GM18526 (cell line): ENCODE measurements at regions not wholly inside any gene's neighbourhood (a gene's known extent, or its start where the extent isn't known, plus 50 kb on each side); places are given as distances from the start of the nearest gene placed in this dataset.

Source experiments
- POLR2A ChIP-seq: IDR thresholded peaks from 3 replicates; pipeline ENCODE4 v1.6.1; 2011; ENCODE audit not compliant: insufficient read length; ENCODE audit errors: extremely low read depth

DNA sequence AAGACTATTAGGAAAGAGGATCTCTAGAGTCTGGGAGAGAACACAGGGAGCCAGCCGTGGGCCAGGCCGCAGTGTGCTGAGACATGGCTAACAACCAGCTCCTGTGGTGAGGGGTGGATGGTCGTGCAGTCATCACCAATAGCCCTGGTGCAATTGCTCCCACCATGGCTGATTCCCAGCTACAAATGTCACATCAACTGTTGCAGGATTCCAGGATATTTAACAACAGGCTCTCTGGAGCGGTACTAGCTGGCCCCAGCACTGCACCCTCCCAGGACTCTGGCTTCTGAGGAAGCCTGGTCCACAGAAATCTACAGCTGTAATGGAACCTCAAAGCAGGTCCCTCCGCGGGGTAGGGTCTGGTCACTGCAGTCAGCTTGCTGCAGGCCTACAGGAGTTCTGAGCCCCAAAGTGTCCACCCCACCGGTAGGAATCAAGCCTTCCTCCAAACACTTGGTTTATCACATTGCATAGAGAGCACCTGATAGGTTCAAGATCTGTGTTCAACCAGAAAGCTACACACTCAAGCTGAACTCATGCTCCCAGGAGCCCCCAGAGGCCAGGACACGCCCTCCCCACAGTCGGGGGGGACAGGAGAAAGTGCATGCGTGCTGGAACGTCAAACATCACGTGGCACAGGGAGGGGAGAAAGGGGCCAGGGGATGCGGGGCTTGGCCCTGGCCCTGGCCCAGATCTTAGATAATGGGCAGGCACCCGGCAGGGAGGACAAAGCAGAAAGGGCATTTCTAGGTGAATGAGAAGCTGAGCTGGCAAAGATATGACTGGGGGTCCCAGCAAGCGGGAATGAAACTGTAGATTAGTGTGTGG lies 609.0 kb downstream of the TBC1D22A start:
- no peak for TF ChIP-seq POLR2A

DNA sequence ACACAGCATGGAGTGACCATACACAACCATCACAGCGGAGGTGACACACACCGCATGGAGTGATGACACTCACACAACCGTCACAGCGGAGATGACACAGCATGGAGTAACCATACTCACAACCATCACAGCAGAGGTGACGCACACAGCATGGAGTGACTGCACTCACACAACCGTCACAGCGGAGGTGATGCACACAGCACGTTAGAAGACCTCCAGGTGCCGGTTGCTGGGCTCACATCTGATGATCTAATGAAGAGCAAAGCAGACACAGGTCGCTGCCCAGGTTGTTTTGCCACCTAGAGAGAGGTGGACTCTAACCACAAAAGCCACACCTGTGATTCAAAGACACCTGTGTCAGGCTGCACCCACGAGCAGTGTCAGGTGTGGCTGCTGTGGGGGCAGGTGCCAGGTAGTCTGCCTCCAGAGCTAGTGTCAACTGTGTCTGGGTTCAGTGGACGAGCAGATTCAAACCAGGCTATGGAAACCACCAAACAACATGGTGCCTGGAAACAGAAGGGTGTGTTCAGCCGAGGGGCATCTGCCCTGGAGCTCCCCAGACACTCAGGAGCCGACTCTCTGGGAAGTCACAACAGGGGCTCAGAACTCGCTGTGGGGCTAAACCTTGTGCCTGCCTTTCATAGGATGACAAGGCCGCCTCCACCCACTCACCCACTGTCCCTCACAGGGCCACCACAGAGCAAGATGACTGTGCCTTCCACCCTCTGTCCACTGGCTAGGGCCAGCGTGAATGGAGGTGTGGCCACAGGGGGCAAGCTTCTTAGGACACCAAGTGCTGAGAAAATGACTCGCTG lies 608.2 kb downstream of the TBC1D22A start:
- no peak for TF ChIP-seq POLR2A

GRCh38 chr22:47369431-47370015 lies 607.1 kb downstream of the TBC1D22A start:
- no peak for TF ChIP-seq POLR2A

DNA sequence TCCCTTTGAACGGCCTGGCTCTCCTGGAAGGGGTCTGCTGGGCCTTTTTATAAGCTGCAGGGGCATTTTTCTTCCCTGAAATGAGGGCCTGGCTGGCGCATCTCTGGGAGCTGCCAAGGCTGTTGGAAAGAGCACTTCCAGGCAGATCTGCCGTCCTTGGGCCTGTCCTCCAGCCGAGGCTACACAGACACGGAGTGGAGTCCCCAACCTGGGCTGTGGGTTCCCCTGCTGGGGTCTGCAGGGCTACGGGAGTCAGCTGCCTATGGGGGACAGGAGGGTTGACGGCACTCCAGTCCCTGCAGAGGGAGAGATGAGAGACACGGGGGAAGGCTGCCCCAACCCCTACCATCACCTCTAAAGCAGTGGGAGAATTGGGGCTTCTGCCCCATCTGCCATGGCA lies 606.6 kb downstream of the TBC1D22A start:
- TF ChIP-seq POLR2A = no peak

DNA sequence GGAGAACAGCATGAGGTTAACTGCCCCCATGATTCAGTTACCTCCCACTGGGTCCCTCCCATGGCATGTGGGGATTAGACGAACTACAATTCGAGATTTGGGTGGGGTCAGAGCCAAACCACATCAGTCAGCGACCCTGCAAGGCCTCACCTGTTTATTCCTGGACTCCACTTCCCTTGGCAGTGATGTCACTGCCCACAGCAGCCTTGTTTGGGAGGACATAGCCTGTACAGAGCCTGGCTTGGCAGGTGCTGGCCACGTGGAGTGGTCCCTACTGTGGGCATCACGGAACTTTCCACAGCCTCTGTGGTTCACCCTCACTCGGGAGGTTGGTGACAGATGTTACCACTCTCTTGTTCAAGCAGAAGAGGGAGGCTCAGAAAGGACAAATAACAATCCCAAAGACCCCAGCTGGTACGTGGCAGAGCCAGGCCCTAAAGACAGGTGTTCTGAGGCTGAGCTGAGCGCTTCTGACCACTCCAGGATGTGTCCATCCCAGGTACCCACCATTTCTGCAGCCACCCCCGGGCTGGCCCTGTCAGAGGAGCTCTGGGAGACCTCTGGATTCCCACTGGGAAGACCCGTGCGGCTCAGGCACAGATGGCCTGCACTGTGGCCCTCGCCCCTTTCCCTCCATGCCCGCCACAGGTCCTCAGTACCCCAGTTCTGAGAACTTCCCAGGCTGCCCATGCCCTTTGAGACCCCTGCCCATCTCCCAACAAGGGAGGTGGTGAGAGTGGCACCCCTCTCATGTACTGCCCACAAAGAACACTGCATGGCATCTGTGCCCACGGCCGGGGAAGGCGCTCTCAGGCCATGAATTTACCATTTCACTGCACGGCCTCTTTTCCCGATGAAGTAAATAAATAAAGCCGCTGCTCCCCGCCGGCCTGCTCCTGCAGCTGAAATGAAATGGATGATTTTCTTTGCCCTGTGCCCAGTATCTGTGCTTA lies 605.8 kb downstream of the TBC1D22A start:
- no peak for TF ChIP-seq POLR2A

DNA sequence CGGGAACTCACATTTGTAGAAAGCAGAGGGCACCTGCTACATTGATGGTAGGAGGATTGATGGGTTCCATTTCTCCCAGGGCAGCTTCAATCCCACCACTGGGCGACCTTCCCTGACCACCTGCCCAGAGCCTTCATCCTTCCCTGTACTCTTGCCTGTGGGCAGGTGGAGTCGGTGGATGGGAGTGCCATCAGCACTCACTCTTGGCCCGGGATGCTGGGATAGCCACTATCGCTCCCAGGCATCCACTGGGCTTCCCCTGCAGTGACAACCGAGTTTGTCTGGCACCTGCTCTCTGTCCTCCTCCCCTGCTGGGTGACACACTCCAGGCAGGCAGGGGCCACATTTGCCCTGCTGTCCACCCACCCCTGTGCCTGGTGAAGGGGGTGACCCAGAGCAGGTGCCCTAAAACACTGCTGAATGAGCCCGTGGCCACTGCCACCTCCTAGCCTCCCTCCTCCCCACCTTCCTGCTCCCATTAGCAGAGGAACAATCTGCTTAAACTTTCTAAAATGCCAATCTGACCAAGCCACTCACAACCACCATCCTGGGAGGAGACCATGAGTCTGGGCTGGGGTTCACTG lies 604.7 kb downstream of the TBC1D22A start:
- no peak for TF ChIP-seq POLR2A

DNA sequence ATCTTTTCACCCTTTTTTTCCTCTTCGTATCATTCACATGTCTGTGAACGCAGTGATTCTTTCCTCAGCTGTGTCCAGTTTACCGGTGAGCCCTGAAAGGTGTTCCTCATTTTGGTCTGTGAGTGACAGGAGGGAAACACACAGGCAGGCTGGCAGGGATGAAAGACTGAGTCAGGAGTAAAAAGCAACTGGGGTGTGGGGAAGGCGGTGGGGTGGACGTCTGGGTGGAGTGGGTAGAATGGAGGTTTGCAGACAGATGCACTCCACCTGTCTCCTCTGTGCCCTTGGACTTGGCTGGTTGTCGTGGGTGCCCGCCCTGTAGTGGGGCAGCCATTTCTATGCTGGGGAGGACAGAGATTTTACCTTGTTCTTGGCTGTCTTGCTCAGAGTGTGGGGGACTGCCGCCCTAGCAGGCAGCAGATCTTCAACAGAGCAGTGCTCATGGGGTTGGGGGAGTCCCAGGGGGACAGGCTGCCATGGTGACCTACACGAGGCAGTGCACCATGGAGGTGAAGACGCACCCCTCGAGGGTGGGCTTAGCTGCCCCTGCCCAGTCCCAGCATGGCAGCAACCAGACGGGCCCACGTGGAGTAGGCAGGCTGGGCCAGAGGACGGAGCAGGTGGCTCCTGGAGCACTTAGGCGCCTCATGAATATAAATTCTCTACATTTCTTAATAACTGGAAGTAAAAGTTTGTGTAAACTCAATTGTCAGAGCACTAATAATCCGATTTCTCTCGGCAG lies 603.7 kb downstream of the TBC1D22A start:
- no peak for TF ChIP-seq POLR2A

DNA sequence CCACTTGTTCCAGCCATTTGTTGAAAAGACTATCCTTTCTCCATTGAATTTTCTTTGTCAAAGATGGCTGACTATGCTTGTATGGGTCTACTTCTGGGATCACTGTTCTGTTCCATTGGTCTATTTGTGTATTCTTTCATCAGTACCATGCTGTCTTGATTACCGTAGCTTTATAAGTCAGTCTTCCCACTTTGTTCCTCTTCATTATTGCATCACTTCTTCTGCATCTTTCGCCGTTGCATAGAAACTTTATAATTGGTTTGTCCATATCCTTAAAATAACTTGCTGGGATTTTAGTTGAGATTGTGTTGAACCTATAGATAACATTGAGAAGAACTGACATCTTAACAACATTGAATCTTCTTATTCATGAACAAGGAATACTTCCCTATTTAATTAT lies 598.8 kb downstream of the TBC1D22A start:
- TF ChIP-seq POLR2A = no peak

DNA sequence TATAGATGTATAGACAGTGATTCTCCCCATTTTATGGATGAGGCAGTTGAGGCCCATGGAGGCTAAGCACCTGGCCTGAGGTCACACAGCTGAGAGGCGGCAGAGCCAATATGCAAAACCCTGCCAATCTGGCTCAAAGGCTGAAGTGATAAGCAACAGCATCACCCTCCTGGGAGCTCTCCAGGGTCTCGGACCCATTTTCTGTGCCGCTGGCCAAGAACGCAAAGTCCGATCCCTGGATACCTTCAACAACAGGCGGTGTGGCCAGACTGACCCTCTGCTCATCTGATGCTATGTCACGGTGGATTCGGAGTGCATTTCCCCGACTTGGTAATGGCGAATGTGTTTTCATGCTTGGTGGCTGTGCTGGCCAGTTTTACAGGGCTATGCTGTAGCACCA lies 595.0 kb downstream of the TBC1D22A start:
- no peak for TF ChIP-seq POLR2A

DNA sequence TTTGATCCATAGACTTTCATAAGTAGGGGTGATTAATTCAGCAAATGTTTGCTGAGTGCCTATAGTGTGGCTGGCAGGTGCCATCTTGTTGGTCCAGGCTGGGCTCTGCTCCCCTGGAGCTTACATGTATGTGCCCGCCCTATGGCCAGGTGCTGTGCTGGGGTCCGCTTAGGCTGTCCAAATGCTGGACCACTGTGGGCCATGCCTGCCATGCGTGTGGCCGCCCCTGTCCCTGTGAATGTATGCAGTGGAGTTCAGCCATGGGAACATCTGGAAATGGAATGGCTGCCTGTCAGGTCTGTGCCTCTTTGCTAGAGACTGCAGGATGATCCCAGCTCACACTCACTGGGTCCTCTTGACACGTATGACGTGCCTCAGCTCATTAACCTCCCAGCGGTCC lies 594.6 kb downstream of the TBC1D22A start:
- TF ChIP-seq POLR2A = no peak

DNA sequence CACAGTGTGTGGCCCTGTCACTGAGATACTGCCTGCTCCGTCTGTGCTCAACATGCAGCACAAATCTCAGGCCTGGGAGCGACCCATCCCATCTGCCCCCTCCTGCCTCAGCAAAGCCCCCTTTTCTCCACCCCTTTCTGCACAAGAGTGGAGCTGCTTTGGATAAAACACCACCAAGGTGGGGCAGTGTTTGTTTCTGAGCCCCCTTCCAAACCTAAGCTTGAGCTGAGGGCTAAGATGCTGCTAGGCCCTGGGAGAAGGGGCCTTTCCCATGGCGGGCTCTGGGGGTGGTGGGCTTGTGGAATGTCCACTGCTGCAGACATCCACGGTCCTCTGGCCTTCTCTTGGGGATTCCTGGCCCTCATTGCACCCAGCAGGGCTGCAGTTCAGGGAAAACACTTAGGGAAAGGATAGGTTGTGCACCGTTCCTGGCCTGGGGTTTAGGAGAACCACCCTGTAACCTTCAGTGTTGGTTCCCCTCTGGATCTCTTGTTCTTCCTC lies 594.1 kb downstream of the TBC1D22A start:
- no peak for TF ChIP-seq POLR2A

GRCh38 chr22:47355776-47356510 lies 593.5 kb downstream of the TBC1D22A start:
- TF ChIP-seq POLR2A = no peak

DNA sequence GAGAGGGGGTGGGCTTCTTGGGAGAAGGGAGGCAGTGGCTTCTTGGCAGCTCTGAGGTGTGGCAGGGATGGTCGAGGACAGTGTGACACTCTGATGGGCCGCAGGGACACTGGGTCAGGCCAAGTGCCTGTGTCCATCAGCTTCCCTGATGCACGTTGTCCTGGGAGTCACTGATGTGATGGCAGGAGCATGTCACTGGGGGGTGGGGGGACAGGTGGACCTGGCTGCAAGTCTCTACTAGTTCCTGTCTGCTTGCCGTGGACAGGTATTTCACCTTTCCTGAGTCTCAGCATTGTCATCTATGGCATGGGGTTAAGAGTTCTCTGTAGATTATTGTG lies 592.9 kb downstream of the TBC1D22A start:
- no peak for TF ChIP-seq POLR2A
